HUES6 (cell line): ENCODE measurements at regions not wholly inside any gene's neighbourhood (a gene's known extent, or its start where the extent isn't known, plus 50 kb on each side); places are given as distances from the start of the nearest gene placed in this dataset.

Source experiments
- H3K27ac ChIP-seq: 2 replicates; pipeline ENCODE4 v1.7.0; 2013; ENCODE audit warnings: low read depth, mild to moderate bottlenecking, low read length, inconsistent platforms
- H3K27me3 ChIP-seq: 2 replicates; pipeline ENCODE4 v1.6.1; 2013; ENCODE audit warnings: low read length; ENCODE audit not compliant: control insufficient read depth, insufficient read depth
- H3K36me3 ChIP-seq: 2 replicates; pipeline ENCODE4 v1.6.1; 2013; ENCODE audit warnings: low read length; ENCODE audit not compliant: control insufficient read depth, insufficient read depth
- H3K4me1 ChIP-seq: 2 replicates; pipeline ENCODE4 v1.6.1; 2013; ENCODE audit warnings: low read length; ENCODE audit not compliant: control insufficient read depth, insufficient read depth
- H3K4me3 ChIP-seq: 2 replicates; pipeline ENCODE4 v1.5.1; 2013; ENCODE audit warnings: low read depth, low read length
- H3K9ac ChIP-seq: one replicate; pipeline ENCODE4 v1.6.1; 2013; ENCODE audit warnings: mild to moderate bottlenecking, low read length
- H3K9me3 ChIP-seq: 2 replicates; pipeline ENCODE4 v1.6.1; 2013; ENCODE audit warnings: low read depth, low read length; ENCODE audit not compliant: control insufficient read depth, insufficient read depth

- no peak overlapping the region for H3K9ac ChIP-seq
- H3K9me3 ChIP-seq = no peaks in the 10 kb centered on the region
- H3K27ac ChIP-seq = no peak overlapping the region
- H3K4me1 ChIP-seq = 0 out of 2 replicates have a peak, but pooled peaks cover 2% of the 10 kb centered on the region
- no peaks in the 10 kb centered on the region for H3K27me3 ChIP-seq
- no peak overlapping the region for H3K4me3 ChIP-seq
- no peaks in the 10 kb centered on the region for H3K36me3 ChIP-seq
Observed at GRCh38 chr13:55493297-55493696, 1647.4 kb upstream of the PRR20A start.

- H3K27ac ChIP-seq = no peak overlapping the region
- H3K36me3 ChIP-seq = no peaks in the 10 kb centered on the region
- H3K27me3 ChIP-seq = no peaks in the 10 kb centered on the region
- H3K4me3 ChIP-seq = no peak overlapping the region
- no peak overlapping the region for H3K9ac ChIP-seq
- H3K4me1 ChIP-seq = 0 out of 2 replicates have a peak, but pooled peaks cover 2% of the 10 kb centered on the region
- no peaks in the 10 kb centered on the region for H3K9me3 ChIP-seq
Observed at GRCh38 chr13:55497486-55497885, 1643.2 kb upstream of the PRR20A start.

- no peak overlapping the region for H3K27ac ChIP-seq
- H3K9me3 ChIP-seq = peaks cover 3% of the 10 kb centered on the region; the same call in 1 of the 2 replicates
- H3K9ac ChIP-seq = no peak overlapping the region
- H3K4me1 ChIP-seq = 0 out of 2 replicates have a peak, but pooled peaks cover 2% of the 10 kb centered on the region
- no peak overlapping the region for H3K4me3 ChIP-seq
- H3K27me3 ChIP-seq = no peaks in the 10 kb centered on the region
- H3K36me3 ChIP-seq = no peaks in the 10 kb centered on the region
Observed at GRCh38 chr13:55500694-55501093, 1640.0 kb upstream of the PRR20A start.

GRCh38 chr13:55516610-55517009, 1624.1 kb upstream of the PRR20A start:
- Histone ChIP-seq H3K27me3 (no peaks in the 10 kb centered on the region), H3K36me3 (no peaks in the 10 kb centered on the region), H3K4me3 (no peak overlapping the region), H3K4me1 (no peaks in the 10 kb centered on the region), H3K27ac (no peak overlapping the region), H3K9ac (no peak overlapping the region), H3K9me3 (no peaks in the 10 kb centered on the region)

- Histone ChIP-seq H3K36me3 (no peaks in the 10 kb centered on the region), H3K27ac (no peak overlapping the region), H3K9me3 (no peaks in the 10 kb centered on the region), H3K4me1 (no peaks in the 10 kb centered on the region), H3K4me3 (no peak overlapping the region), H3K27me3 (no peaks in the 10 kb centered on the region), H3K9ac (no peak overlapping the region)
Observed at GRCh38 chr13:55517312-55517711, 1623.4 kb upstream of the PRR20A start.

GRCh38 chr13:55528434-55528833, 1612.3 kb upstream of the PRR20A start:
- H3K4me3 ChIP-seq = no peak overlapping the region
- no peaks in the 10 kb centered on the region for H3K27me3 ChIP-seq
- H3K9ac ChIP-seq = no peak overlapping the region
- H3K36me3 ChIP-seq = no peaks in the 10 kb centered on the region
- H3K27ac ChIP-seq = no peak overlapping the region
- H3K9me3 ChIP-seq = peaks cover 4% of the 10 kb centered on the region; the same call in 1 of the 2 replicates
- H3K4me1 ChIP-seq = no peaks in the 10 kb centered on the region

GRCh38 chr13:55534306-55534705, 1606.4 kb upstream of the PRR20A start:
- H3K4me1 ChIP-seq = no peaks in the 10 kb centered on the region
- no peaks in the 10 kb centered on the region for H3K27me3 ChIP-seq
- H3K36me3 ChIP-seq = peaks cover 8% of the 10 kb centered on the region; the same call in 1 of the 2 replicates
- H3K4me3 ChIP-seq = no peak overlapping the region
- peaks cover 3% of the 10 kb centered on the region; the same call in 1 of the 2 replicates for H3K9me3 ChIP-seq
- H3K9ac ChIP-seq = no peak overlapping the region
- no peak overlapping the region for H3K27ac ChIP-seq

- no peak overlapping the region for H3K9ac ChIP-seq
- H3K4me3 ChIP-seq = no peak overlapping the region
- H3K36me3 ChIP-seq = peaks cover 8% of the 10 kb centered on the region; the same call in 1 of the 2 replicates
- no peaks in the 10 kb centered on the region for H3K27me3 ChIP-seq
- H3K9me3 ChIP-seq = peaks cover 3% of the 10 kb centered on the region; the same call in 1 of the 2 replicates
- no peak overlapping the region for H3K27ac ChIP-seq
- no peaks in the 10 kb centered on the region for H3K4me1 ChIP-seq
Observed at GRCh38 chr13:55538424-55538823, 1602.3 kb upstream of the PRR20A start.

- H3K27me3 ChIP-seq = no peaks in the 10 kb centered on the region
- no peaks in the 10 kb centered on the region for H3K4me1 ChIP-seq
- H3K4me3 ChIP-seq = no peak overlapping the region
- no peak overlapping the region for H3K27ac ChIP-seq
- no peak overlapping the region for H3K9ac ChIP-seq
- H3K36me3 ChIP-seq = peaks cover 9% of the 10 kb centered on the region
- H3K9me3 ChIP-seq = peaks cover 3% of the 10 kb centered on the region; the same call in 1 of the 2 replicates
Observed at GRCh38 chr13:55543053-55543452, 1597.7 kb upstream of the PRR20A start.

GRCh38 chr13:55550624-55551023, 1590.1 kb upstream of the PRR20A start:
- Histone ChIP-seq H3K9ac (no peak overlapping the region), H3K36me3 (peaks cover 56% of the 10 kb centered on the region), H3K27me3 (no peaks in the 10 kb centered on the region), H3K9me3 (peaks cover 39% of the 10 kb centered on the region), H3K4me1 (no peaks in the 10 kb centered on the region), H3K4me3 (no peak overlapping the region), H3K27ac (no peak overlapping the region)

- Histone ChIP-seq H3K27ac (no peak overlapping the region), H3K4me1 (no peaks in the 10 kb centered on the region), H3K9ac (no peak overlapping the region), H3K27me3 (no peaks in the 10 kb centered on the region), H3K36me3 (peaks cover 51% of the 10 kb centered on the region), H3K4me3 (no peak overlapping the region), H3K9me3 (peaks cover 39% of the 10 kb centered on the region)
Observed at GRCh38 chr13:55553701-55554100, 1587.0 kb upstream of the PRR20A start.

- Histone ChIP-seq H3K4me1 (no peaks in the 10 kb centered on the region), H3K9me3 (peaks cover 38% of the 10 kb centered on the region), H3K27ac (no peak overlapping the region), H3K9ac (no peak overlapping the region), H3K4me3 (no peak overlapping the region), H3K36me3 (peaks cover 49% of the 10 kb centered on the region), H3K27me3 (no peaks in the 10 kb centered on the region)
Observed at GRCh38 chr13:55554741-55555140, 1586.0 kb upstream of the PRR20A start.
